K562 (cell line): ENCODE measurements at regions not wholly inside any gene's neighbourhood (a gene's known extent, or its start where the extent isn't known, plus 50 kb on each side); places are given as distances from the start of the nearest gene placed in this dataset.

Source experiments
- ATAC-seq: fragments of 200-7000 bp; cut with Tn5 transposase; 3 replicates; pipeline ENCODE4 v1.9.1; 2020; ENCODE audit warnings: moderate library complexity
- BruUV-seq: library from RNA; stranded (reverse); fragments of 400-500 nt; replicated peaks from 2 replicates; lab custom pipeline; 2021; lab: Mats Ljungman, UMichigan
- CTCF ChIA-PET: fragments of 300-600 bp; formaldehyde crosslinking; extraction: SDS; loops from one replicate; lab custom pipeline; 2021; ENCODE audit warnings: low intra/inter-chr PET ratio; lab: Yijun Ruan, JAX
- POLR2A ChIA-PET: fragments of 300-600, 350-650 bp; sonication (Branson Sonifier 250); formaldehyde crosslinking; extraction: SDS; loops from one replicate; lab custom pipeline; 2021; ENCODE audit warnings: antibody characterized with exemption, inconsistent platforms; lab: Yijun Ruan, JAX
- DNase-seq, 4 experiments: peaks; one replicate each; pipeline versions ENCODE4 v3.0.0 to v3.0.0-alpha.2; 2011 to 2018; ENCODE audit warnings: low spot score in 3 of 4, mixed read lengths in 3 of 4; ENCODE audit errors: extremely low read depth in 1 of 4
- FAIRE-seq: peaks from 2 replicates; lab custom pipeline; 2011; peaks lifted over from hg19 to GRCh38; lab: Jason Lieb, UNC
- H2AFZ ChIP-seq: 2 replicates; pipeline ENCODE4 v1.6.0; 2011; ENCODE audit warnings: low read depth, low read length, control low read depth, inconsistent platforms
- H3K27ac ChIP-seq: fragments of 200-600 bp; 3 replicates; pipeline ENCODE4 v1.8.0; 2011; ENCODE audit warnings: low read depth, mild to moderate bottlenecking, control low read depth, inconsistent platforms, low read length, moderate library complexity, mixed read lengths; ENCODE audit errors: extremely low read depth
- H3K27me3 ChIP-seq, 2 experiments: fragments of 300-600 bp in 1 of 2; 2 replicates in 1 of 2; 3 replicates in 1 of 2; pipeline versions ENCODE4 v1.6.0 to v1.8.0; 2011; ENCODE audit warnings: inconsistent platforms in 2 of 2, low read length in 2 of 2, mild to moderate bottlenecking in 1 of 2, mixed read lengths in 1 of 2, moderate library complexity in 1 of 2; ENCODE audit not compliant: control insufficient read depth in 2 of 2, insufficient read depth in 2 of 2
- H3K36me3 ChIP-seq: fragments of 300-600 bp; 3 replicates; pipeline ENCODE4 v1.8.0; 2011; ENCODE audit warnings: mild to moderate bottlenecking, low read length, inconsistent platforms; ENCODE audit not compliant: control insufficient read depth, insufficient read depth
- H3K4me1 ChIP-seq, 2 experiments: fragments of 200-600 bp in 1 of 2; replicated peaks in 1 of 2; 2 replicates in 1 of 2; 3 replicates in 1 of 2; pipeline versions ENCODE4 v1.5.1 to v1.8.0; 2011; ENCODE audit warnings: inconsistent platforms in 2 of 2, low read length in 2 of 2, mild to moderate bottlenecking in 1 of 2, mixed read lengths in 1 of 2, moderate library complexity in 1 of 2; ENCODE audit not compliant: control insufficient read depth in 2 of 2, insufficient read depth in 2 of 2
- H3K4me2 ChIP-seq: 2 replicates; pipeline ENCODE4 v1.6.1; 2011; ENCODE audit warnings: low read length, control low read depth, inconsistent platforms, mixed read lengths; ENCODE audit not compliant: insufficient read depth
- H3K4me3 ChIP-seq: fragments of 200-600 bp; sonication (generic), shearing (Covaris generic); 2 replicates; pipeline ENCODE4 v1.5.1; 2016; ENCODE audit warnings: control low read depth, inconsistent platforms
- H3K79me2 ChIP-seq: fragments of 200-600 bp; 3 replicates; pipeline ENCODE4 v1.8.0; 2011; ENCODE audit warnings: low read length, inconsistent platforms; ENCODE audit not compliant: control insufficient read depth, insufficient read depth
- H3K9ac ChIP-seq, 2 experiments: 2 replicates each; pipeline versions ENCODE4 v1.6.0 to v1.6.1; 2011; ENCODE audit warnings: low read depth in 2 of 2, low read length in 2 of 2, control low read depth in 1 of 2, inconsistent platforms in 1 of 2, mild to moderate bottlenecking in 1 of 2, mixed read lengths in 1 of 2; ENCODE audit not compliant: insufficient read depth in 1 of 2
- H3K9me1 ChIP-seq: one replicate; pipeline ENCODE4 v1.6.0; 2011; ENCODE audit warnings: inconsistent platforms, mild to moderate bottlenecking, low read length, moderate library complexity; ENCODE audit not compliant: control insufficient read depth, insufficient read depth
- H3K9me3 ChIP-seq: replicated peaks from 2 replicates; pipeline ENCODE4 v1.5.1; 2011; ENCODE audit warnings: low read depth, low read length, inconsistent platforms; ENCODE audit not compliant: control insufficient read depth, insufficient read depth
- H4K20me1 ChIP-seq: replicated peaks from 2 replicates; pipeline ENCODE4 v1.6.1; 2011; ENCODE audit warnings: low read length, inconsistent platforms, mixed read lengths; ENCODE audit not compliant: control insufficient read depth, insufficient read depth
- CBFA2T3 ChIP-seq: fragments of 450-650 bp; IDR thresholded peaks from 2 replicates; pipeline ENCODE4 v1.6.1; 2017
- E2F1 ChIP-seq: sonication (generic); formaldehyde crosslinking; IDR thresholded peaks from 2 replicates; pipeline ENCODE4 v1.8.1; 2023; ENCODE audit warnings: mild to moderate bottlenecking, missing genetic modification reagents, moderate library complexity
- GATAD2B ChIP-seq: fragments of 450-650 bp; IDR thresholded peaks from 2 replicates; pipeline ENCODE4 v1.6.1; 2017; ENCODE audit warnings: mild to moderate bottlenecking, borderline replicate concordance
- GMEB1 ChIP-seq: fragments of 250-450 bp; sonication (Bioruptor Pico); IDR thresholded peaks from 2 replicates; pipeline ENCODE4 v1.4.0; 2020; ENCODE audit warnings: mild to moderate bottlenecking
- KHSRP ChIP-seq: fragments of 450-650 bp; IDR thresholded peaks from 2 replicates; pipeline ENCODE4 v1.6.1; 2017
- NFATC3 ChIP-seq: fragments of 450-650 bp; IDR thresholded peaks from 2 replicates; pipeline ENCODE4 v1.6.1; 2017; ENCODE audit warnings: mild to moderate bottlenecking
- NR3C1 ChIP-seq: sonication (generic); formaldehyde crosslinking; IDR thresholded peaks from 2 replicates; pipeline ENCODE4 v1.8.1; 2022; ENCODE audit warnings: missing genetic modification reagents
- SNRNP70 ChIP-seq: fragments of 200-400 bp; formaldehyde crosslinking; optimal IDR thresholded peaks from 2 replicates; pipeline ENCODE3; 2017; ENCODE audit warnings: low read depth, low read length
- SREBF2 ChIP-seq: sonication (generic); formaldehyde crosslinking; IDR thresholded peaks from 2 replicates; pipeline ENCODE4 v1.4.0; 2020; ENCODE audit warnings: mild to moderate bottlenecking, missing genetic modification reagents
- ZNF146 ChIP-seq: IDR thresholded peaks from one replicate; pipeline ENCODE4 v1.6.1; 2018; ENCODE audit warnings: missing compliant biosample characterization; ENCODE audit not compliant: unreplicated experiment
- ZNF165 ChIP-seq: fragments of 250-450 bp; sonication (Bioruptor Pico); IDR thresholded peaks from 2 replicates; pipeline ENCODE4 v1.4.0; 2020; ENCODE audit warnings: borderline replicate concordance
- ZNF655 ChIP-seq: fragments of 250-450 bp; sonication (Bioruptor Pico); IDR thresholded peaks from 2 replicates; pipeline ENCODE4 v1.5.0; 2021
- ZNF668 ChIP-seq: fragments of 250-450 bp; sonication (Bioruptor Pico); IDR thresholded peaks from 2 replicates; pipeline ENCODE4 v1.8.0; 2022; ENCODE audit warnings: mild to moderate bottlenecking, inconsistent platforms
- WGBS: fragments of 100-300 bp; shearing (Covaris generic); methylation state at CpG from one replicate; pipeline ENCODE4 v1.1.6; 2016; ENCODE audit warnings: low coverage, mixed read lengths; ENCODE audit not compliant: insufficient coverage; ENCODE audit errors: missing lambda C conversion rate; 5-methylcytosine and 5-hydroxymethylcytosine counted together
- in situ Hi-C: fragments of 300-500 bp; cut with MboI; formaldehyde crosslinking; loops from 4 replicates; pipeline ENCODE4 v1.15.0; 2018; ENCODE audit warnings: inconsistent platforms, mixed read lengths
- intact Hi-C: fragments of 100-400 bp; cut with micrococcal nuclease; formaldehyde crosslinking; loops from 2 replicates; pipeline ENCODE4 v1.14.2; 2022

GRCh38 chr2:188751816-188752215 is 222.4 kb upstream of the COL3A1 start:
- intact Hi-C loops, result no loop called here

DNA sequence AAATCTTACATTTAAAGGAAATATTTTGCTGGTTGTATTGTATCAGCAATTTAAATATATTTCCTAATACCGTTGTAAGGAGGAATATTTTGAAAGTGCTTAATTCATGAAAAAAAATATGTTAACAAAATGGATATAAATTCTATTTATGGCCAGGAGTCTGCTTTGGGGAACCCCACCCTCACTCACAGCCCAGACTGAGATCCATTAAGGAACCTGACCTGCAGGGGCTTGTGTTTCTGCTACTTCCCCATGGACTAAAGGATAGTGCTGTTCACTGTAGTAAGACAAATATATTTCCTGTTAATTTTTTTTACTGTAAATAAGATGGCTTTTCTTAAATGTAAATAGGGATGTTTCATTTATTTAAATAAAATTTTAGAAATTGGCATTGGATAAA is 221.9 kb upstream of the COL3A1 start:
- 0% methylated on average over 1 of the region's 1 CpG for WGBS
- no peak for TF ChIP-seq ZNF146 (CRISPR knock-in tag)
- no peak for TF ChIP-seq ZNF655 (CRISPR knock-in tag)
- no peak for TF ChIP-seq E2F1
- no peak for TF ChIP-seq NFATC3
- TF ChIP-seq GMEB1 (CRISPR knock-in tag), result no peak
- no peak for TF ChIP-seq SNRNP70
- no peak for TF ChIP-seq SREBF2
- no peak for TF ChIP-seq CBFA2T3
- no peak for TF ChIP-seq ZNF668 (CRISPR knock-in tag)
- TF ChIP-seq NR3C1 (CRISPR knock-in tag), result no peak
- TF ChIP-seq KHSRP, result no peak
- no peak for TF ChIP-seq ZNF165 (CRISPR knock-in tag)

More at GRCh38 chr2:188751816-188752215, 222.4 kb upstream of the COL3A1 start:
- no peak for TF ChIP-seq GATAD2B
- Histone ChIP-seq H3K36me3 (no peaks in the 10 kb centered on the region), H3K9ac (no peak overlapping the region), H3K4me2 (no peak overlapping the region), H3K27ac (no peak overlapping the region), H3K27me3 (no peaks in the 10 kb centered on the region), H4K20me1 (no peaks in the 10 kb centered on the region), H3K9me1 (no peaks in the 10 kb centered on the region), H2AFZ (no peak overlapping the region), H3K79me2 (no peaks in the 10 kb centered on the region), H3K9me3 (no peaks in the 10 kb centered on the region), H3K4me3 (no peak overlapping the region), H3K4me1 (no peaks in the 10 kb centered on the region)
- POLR2A ChIA-PET, result no interaction called here
- ATAC-seq (no peak), DNase-seq (no peak), FAIRE-seq (no peak)
- CTCF ChIA-PET, result no interaction called here
- WGBS, result 0% methylated on average over 2 of the region's 2 CpGs
- in situ Hi-C loops, result no loop called here
- no TSS peak for BruUV-seq

More for the DNA sequence above, 221.9 kb upstream of the COL3A1 start:
- Histone ChIP-seq H2AFZ (no peak overlapping the region), H3K9me3 (no peaks in the 10 kb centered on the region), H4K20me1 (no peaks in the 10 kb centered on the region), H3K4me1 (no peaks in the 10 kb centered on the region), H3K79me2 (no peaks in the 10 kb centered on the region), H3K4me2 (no peak overlapping the region), H3K9me1 (no peaks in the 10 kb centered on the region), H3K9ac (no peak overlapping the region), H3K27me3 (no peaks in the 10 kb centered on the region), H3K4me3 (no peak overlapping the region), H3K36me3 (no peaks in the 10 kb centered on the region), H3K27ac (no peak overlapping the region)
- ChIA-PET POLR2A (no interaction called here), CTCF (no interaction called here)
- DNase-seq (no peak), ATAC-seq (no peak), FAIRE-seq (no peak)
- in situ Hi-C loops (no loop called here), intact Hi-C loops (no loop called here)
- BruUV-seq, result no TSS peak
